SU-DHL-6 (cell line): ENCODE measurements at regions not wholly inside any gene's neighbourhood (a gene's known extent, or its start where the extent isn't known, plus 50 kb on each side); places are given as distances from the start of the nearest gene placed in this dataset.

Experiments used
- EZH2phosphoT487 ChIP-seq: fragments of 200-600 bp; sonication (generic), shearing (Covaris generic); conservative IDR thresholded peaks from 2 replicates; pipeline ENCODE4 v1.6.1; 2018; ENCODE audit warnings: mild to moderate bottlenecking, antibody characterized with exemption, low read length, moderate library complexity, mixed read lengths
- TF ChIP-seq, protein P1 (sequence below): fragments of 200-600 bp; sonication (generic); IDR thresholded peaks from one replicate; pipeline ENCODE4 v1.5.1; 2017; ENCODE audit warnings: antibody characterized with exemption, mild to moderate bottlenecking, low read length, moderate library complexity; ENCODE audit not compliant: insufficient read depth, poor library complexity, severe bottlenecking

GRCh38 chr14:38385836-38386235, 129.9 kb upstream of the CLEC14A start:
- TF ChIP-seq, protein P1, sequence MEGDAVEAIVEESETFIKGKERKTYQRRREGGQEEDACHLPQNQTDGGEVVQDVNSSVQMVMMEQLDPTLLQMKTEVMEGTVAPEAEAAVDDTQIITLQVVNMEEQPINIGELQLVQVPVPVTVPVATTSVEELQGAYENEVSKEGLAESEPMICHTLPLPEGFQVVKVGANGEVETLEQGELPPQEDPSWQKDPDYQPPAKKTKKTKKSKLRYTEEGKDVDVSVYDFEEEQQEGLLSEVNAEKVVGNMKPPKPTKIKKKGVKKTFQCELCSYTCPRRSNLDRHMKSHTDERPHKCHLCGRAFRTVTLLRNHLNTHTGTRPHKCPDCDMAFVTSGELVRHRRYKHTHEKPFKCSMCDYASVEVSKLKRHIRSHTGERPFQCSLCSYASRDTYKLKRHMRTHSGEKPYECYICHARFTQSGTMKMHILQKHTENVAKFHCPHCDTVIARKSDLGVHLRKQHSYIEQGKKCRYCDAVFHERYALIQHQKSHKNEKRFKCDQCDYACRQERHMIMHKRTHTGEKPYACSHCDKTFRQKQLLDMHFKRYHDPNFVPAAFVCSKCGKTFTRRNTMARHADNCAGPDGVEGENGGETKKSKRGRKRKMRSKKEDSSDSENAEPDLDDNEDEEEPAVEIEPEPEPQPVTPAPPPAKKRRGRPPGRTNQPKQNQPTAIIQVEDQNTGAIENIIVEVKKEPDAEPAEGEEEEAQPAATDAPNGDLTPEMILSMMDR: no peak
- TF ChIP-seq EZH2phosphoT487: no peak
